HL-60 (cell line): ENCODE measurements at regions not wholly inside any gene's neighbourhood (a gene's known extent, or its start where the extent isn't known, plus 50 kb on each side); places are given as distances from the start of the nearest gene placed in this dataset.

Source experiments
- DNase-seq, 2 experiments: peaks; one replicate each; pipeline ENCODE4 v3.0.0-alpha.2; 2010 to 2020; ENCODE audit warnings: low read depth in 1 of 2, low spot score in 1 of 2
- H3K27ac ChIP-seq: fragments of 250-450 bp; sonication (Bioruptor Pico); replicated peaks from 2 replicates; pipeline ENCODE4 v1.5.1; 2020; ENCODE audit warnings: mild to moderate bottlenecking, moderate library complexity
- H3K27me3 ChIP-seq: fragments of 250-450 bp; sonication (Bioruptor Pico); 2 replicates; pipeline ENCODE4 v1.5.1; 2021; ENCODE audit warnings: mild to moderate bottlenecking, moderate library complexity; ENCODE audit not compliant: insufficient read depth, poor library complexity, severe bottlenecking
- H3K4me3 ChIP-seq: replicated peaks from 2 replicates; pipeline ENCODE4 v1.5.1; 2011; ENCODE audit warnings: mild to moderate bottlenecking, control low read depth, low read length; ENCODE audit not compliant: insufficient read depth
- GABPA ChIP-seq: IDR thresholded peaks from 2 replicates; pipeline ENCODE4 v1.6.1; 2012; ENCODE audit warnings: low read depth
- POLR2AphosphoS5 ChIP-seq: IDR thresholded peaks from 2 replicates; pipeline ENCODE4 v1.6.1; 2012; ENCODE audit warnings: low read depth
- SPI1 ChIP-seq: IDR thresholded peaks from 2 replicates; pipeline ENCODE4 v1.6.1; 2012; ENCODE audit warnings: low read depth, mild to moderate bottlenecking, borderline replicate concordance
- TF ChIP-seq, protein P1 (sequence below): IDR thresholded peaks from one replicate; pipeline ENCODE4 v1.5.1; 2011; ENCODE audit warnings: low read length, control low read depth, inconsistent platforms; ENCODE audit not compliant: insufficient read depth
- TF ChIP-seq, protein P2 (sequence below): IDR thresholded peaks from 2 replicates; pipeline ENCODE4 v1.6.1; 2012; ENCODE audit warnings: low read depth; ENCODE audit not compliant: insufficient replicate concordance

DNA sequence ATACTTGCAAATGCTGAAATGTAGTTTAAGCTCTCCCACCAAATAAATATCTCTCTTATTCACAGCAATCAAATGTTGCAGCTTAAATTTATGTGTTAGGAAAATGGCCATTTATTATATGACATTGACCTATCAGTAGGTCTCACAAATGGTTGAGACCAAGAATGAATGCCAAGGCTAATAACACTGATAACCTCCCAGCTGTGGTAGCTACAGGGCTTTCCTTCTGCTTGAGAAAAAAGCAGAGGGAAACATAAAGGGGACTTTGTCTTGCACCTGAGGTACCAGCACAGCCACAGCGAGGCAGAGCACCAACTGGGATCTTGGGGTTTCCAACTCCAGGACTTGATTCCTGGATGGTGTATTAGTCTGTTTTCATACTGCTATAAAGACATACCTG lies 73.1 kb upstream of the TTC14 start:
- TF ChIP-seq, protein P1, sequence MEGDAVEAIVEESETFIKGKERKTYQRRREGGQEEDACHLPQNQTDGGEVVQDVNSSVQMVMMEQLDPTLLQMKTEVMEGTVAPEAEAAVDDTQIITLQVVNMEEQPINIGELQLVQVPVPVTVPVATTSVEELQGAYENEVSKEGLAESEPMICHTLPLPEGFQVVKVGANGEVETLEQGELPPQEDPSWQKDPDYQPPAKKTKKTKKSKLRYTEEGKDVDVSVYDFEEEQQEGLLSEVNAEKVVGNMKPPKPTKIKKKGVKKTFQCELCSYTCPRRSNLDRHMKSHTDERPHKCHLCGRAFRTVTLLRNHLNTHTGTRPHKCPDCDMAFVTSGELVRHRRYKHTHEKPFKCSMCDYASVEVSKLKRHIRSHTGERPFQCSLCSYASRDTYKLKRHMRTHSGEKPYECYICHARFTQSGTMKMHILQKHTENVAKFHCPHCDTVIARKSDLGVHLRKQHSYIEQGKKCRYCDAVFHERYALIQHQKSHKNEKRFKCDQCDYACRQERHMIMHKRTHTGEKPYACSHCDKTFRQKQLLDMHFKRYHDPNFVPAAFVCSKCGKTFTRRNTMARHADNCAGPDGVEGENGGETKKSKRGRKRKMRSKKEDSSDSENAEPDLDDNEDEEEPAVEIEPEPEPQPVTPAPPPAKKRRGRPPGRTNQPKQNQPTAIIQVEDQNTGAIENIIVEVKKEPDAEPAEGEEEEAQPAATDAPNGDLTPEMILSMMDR = no peak
- TF ChIP-seq, protein P2, sequence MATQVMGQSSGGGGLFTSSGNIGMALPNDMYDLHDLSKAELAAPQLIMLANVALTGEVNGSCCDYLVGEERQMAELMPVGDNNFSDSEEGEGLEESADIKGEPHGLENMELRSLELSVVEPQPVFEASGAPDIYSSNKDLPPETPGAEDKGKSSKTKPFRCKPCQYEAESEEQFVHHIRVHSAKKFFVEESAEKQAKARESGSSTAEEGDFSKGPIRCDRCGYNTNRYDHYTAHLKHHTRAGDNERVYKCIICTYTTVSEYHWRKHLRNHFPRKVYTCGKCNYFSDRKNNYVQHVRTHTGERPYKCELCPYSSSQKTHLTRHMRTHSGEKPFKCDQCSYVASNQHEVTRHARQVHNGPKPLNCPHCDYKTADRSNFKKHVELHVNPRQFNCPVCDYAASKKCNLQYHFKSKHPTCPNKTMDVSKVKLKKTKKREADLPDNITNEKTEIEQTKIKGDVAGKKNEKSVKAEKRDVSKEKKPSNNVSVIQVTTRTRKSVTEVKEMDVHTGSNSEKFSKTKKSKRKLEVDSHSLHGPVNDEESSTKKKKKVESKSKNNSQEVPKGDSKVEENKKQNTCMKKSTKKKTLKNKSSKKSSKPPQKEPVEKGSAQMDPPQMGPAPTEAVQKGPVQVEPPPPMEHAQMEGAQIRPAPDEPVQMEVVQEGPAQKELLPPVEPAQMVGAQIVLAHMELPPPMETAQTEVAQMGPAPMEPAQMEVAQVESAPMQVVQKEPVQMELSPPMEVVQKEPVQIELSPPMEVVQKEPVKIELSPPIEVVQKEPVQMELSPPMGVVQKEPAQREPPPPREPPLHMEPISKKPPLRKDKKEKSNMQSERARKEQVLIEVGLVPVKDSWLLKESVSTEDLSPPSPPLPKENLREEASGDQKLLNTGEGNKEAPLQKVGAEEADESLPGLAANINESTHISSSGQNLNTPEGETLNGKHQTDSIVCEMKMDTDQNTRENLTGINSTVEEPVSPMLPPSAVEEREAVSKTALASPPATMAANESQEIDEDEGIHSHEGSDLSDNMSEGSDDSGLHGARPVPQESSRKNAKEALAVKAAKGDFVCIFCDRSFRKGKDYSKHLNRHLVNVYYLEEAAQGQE = no peak
- no peak for TF ChIP-seq GABPA
- no peak for TF ChIP-seq POLR2AphosphoS5
- no peak for TF ChIP-seq SPI1
- no peaks in the 10 kb centered on the region for H3K27me3 ChIP-seq
- H3K27ac ChIP-seq = no peak overlapping the region
- no peak for DNase-seq
- no peak overlapping the region for H3K4me3 ChIP-seq

DNA sequence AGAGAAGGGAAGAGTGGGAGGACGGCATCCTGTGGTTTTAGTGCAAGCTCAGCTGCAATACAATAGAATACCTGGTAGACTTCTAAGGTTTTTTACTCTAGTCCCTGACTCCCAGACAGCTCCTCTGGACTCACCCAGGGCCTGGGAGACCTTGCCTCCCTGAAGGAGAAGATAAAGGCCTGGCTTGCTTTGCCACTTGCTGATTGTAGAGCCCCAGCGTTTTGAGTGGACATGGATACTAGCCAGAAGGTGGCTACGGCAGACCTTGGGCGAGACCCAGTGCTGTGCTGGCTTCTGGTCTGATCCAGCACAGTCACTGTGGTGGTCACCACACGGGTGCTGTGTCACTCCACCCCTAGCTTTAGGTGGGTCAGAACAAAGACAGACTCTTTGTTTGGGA lies 72.2 kb upstream of the TTC14 start:
- DNase-seq = no peak
- TF ChIP-seq, protein P1 = no peak
- TF ChIP-seq, protein P2 = no peak
- no peaks in the 10 kb centered on the region for H3K27me3 ChIP-seq
- H3K27ac ChIP-seq = no peak overlapping the region
- no peak overlapping the region for H3K4me3 ChIP-seq

DNA sequence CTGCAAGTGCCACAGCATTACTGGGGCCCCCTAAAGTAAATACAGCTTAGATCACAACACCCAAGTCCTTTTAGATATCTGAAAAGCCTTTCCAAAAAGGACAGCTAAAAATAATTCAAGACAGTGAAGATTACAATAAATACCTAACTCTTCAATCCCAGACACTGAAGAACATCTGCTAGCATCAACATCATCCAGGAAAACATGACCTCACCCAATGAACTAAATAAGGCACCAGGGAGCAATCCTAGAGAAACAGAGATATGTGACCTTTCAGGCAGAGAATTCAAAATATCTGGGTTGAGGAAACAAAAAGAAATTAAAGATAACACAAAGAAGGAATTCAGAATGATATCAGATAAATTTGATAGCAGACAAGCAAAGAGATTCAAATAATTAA lies 71.7 kb upstream of the TTC14 start:
- H3K27ac ChIP-seq = no peak overlapping the region
- TF ChIP-seq SPI1 (no peak), GABPA (no peak), POLR2AphosphoS5 (no peak)
- TF ChIP-seq, protein P1 = no peak
- TF ChIP-seq, protein P2 = no peak
- no peaks in the 10 kb centered on the region for H3K27me3 ChIP-seq
- no peak for DNase-seq
- no peak overlapping the region for H3K4me3 ChIP-seq
